Duodenal mucosa (tissue), 2 donors: ENCODE measurements at regions not wholly inside any gene's neighbourhood (a gene's known extent, or its start where the extent isn't known, plus 50 kb on each side); places are given as distances from the start of the nearest gene placed in this dataset.

Source experiments
- H3K27ac ChIP-seq: one replicate; pipeline ENCODE4 v1.7.0; 2013; ENCODE audit warnings: low read depth, low read length
- H3K27me3 ChIP-seq, 2 donors: one replicate each; pipeline ENCODE4 v1.7.0; 2013; ENCODE audit warnings: low read length in 2 of 2, control low read depth in 1 of 2; ENCODE audit not compliant: insufficient read depth in 2 of 2, control insufficient read depth in 1 of 2
- H3K36me3 ChIP-seq, 2 donors: one replicate each; pipeline ENCODE4 v1.7.0; 2013; ENCODE audit warnings: low read length in 2 of 2, control low read depth in 1 of 2; ENCODE audit not compliant: insufficient read depth in 2 of 2, control insufficient read depth in 1 of 2
- H3K4me1 ChIP-seq, 2 donors: one replicate each; pipeline ENCODE4 v1.7.0; 2013; ENCODE audit warnings: low read length in 2 of 2, control low read depth in 1 of 2; ENCODE audit not compliant: insufficient read depth in 2 of 2, control insufficient read depth in 1 of 2
- H3K4me3 ChIP-seq, 2 donors: one replicate each; pipeline ENCODE4 v1.7.0; 2013; ENCODE audit warnings: low read length in 2 of 2, low read depth in 1 of 2
- H3K9ac ChIP-seq, 2 donors: one replicate each; pipeline ENCODE4 v1.7.0; 2013; ENCODE audit warnings: low read length in 2 of 2, low read depth in 1 of 2
- H3K9me3 ChIP-seq, 2 donors: one replicate each; pipeline ENCODE4 v1.7.0; 2013; ENCODE audit warnings: low read length in 2 of 2, control low read depth in 1 of 2; ENCODE audit not compliant: control insufficient read depth in 1 of 2

DNA sequence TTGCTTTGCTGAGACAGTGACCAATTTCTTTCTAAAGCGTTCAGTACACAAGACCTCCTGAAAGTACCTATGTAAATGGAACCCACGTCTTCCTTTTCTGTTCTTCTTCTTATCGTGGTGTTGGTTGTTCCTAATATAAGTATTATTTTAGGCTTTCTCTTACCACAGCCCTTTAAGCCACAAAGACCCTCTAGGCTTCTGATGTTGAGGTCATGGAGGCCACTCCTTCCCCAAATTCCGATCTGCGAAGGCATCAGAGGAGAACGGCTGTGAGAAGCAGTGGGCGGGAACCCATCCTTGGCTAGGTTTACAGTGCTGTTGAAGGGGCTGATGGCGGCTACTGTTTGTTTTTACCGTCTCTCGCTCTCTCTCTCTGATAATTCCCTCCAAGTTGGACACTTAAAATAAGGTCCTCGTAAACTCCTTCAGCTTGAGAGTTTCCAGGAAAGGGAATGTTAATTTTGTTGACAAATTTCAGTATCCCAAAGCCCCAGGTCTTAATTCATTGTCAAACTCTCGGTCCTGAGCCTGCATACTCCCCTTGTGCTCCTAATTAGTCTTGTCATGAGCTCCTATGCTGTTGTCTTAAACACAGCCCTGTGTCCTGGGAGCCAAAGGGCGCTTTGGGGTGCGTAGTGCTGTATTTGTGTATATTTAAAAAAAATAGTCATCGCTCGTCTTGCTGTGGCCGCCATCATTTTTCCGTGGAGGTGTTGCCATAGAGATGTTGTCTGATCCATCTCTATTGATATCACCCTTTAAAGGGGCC is 178.8 kb downstream of the OPA1 start:
- no peaks in the 10 kb centered on the region for H3K36me3 ChIP-seq
- H3K9ac ChIP-seq: no peak overlapping the region
- H3K4me1 ChIP-seq: peaks cover 4 to 7% of the 10 kb centered on the region in 2 donors
- H3K27me3 ChIP-seq: no peaks in the 10 kb centered on the region
- no peak overlapping the region for H3K4me3 ChIP-seq
- H3K27ac ChIP-seq: no peak overlapping the region
- H3K9me3 ChIP-seq: no peaks in the 10 kb centered on the region

DNA sequence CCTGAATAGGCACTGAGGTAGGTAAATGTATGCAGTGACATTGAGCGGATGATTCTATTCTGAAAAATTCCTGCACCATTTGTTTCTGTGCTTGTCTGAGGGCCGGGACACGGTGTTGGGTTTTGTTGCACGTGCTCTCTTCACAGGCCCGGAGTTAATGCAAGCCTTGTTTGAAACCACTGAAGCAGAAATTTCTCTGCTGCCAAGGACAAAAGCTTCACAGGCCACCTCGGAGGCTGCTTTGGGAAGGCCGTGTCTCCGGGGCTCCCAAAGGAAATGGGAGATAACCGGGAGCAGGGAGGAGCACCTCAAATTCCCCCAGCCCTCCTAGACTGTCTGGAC is 179.4 kb downstream of the OPA1 start:
- Histone ChIP-seq H3K9me3 (no peaks in the 10 kb centered on the region), H3K9ac (no peak overlapping the region), H3K27ac (no peak overlapping the region), H3K4me3 (no peak overlapping the region), H3K36me3 (no peaks in the 10 kb centered on the region), H3K27me3 (no peaks in the 10 kb centered on the region), H3K4me1 (peaks cover 8 to 12% of the 10 kb centered on the region in 2 donors)

DNA sequence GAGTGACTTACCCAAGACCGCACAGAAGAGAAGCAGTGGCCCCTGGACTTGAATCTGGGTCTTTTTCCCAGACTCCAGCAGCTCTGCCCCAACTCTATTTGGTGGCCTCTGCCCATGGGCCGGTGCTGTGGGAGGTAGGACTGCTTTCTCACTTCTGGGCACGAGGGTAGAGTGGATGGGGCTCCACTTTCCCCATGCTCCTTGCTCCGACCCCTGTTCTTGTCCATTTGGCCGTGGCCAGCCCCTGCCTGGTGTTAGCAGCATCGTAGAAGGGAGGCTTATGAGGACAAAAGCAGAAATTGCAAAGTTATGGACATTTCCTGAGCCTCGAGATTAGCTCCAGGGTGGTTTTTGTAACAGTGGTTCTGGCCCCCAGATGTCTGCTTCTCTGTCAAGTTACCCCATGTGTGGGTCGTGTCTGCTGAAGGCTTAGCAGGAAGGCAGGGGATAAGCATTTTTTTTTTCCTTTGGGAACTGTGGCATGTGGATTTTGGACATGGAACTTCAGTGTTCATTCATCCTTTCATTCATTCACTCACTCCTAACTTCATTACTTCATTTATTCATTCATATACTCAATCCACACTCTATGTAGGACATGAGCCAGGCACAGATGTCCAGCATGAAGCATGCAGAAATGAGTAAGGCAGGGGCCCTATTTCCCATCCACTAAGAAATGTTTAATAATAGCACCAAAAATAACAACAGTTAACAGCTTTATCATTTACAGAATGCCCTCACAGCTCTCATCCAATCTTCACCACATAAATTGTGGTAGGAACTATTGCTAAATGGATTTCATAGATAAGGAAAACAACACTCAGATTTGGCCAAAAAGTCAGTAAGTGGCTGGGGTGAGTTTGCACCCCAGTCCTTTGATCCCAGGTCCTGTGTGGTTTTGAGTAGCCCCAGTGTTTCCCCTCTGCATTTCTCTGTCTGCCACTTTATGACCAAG is 180.5 kb downstream of the OPA1 start:
- H3K9me3 ChIP-seq: no peaks in the 10 kb centered on the region
- H3K27me3 ChIP-seq: no peaks in the 10 kb centered on the region

DNA sequence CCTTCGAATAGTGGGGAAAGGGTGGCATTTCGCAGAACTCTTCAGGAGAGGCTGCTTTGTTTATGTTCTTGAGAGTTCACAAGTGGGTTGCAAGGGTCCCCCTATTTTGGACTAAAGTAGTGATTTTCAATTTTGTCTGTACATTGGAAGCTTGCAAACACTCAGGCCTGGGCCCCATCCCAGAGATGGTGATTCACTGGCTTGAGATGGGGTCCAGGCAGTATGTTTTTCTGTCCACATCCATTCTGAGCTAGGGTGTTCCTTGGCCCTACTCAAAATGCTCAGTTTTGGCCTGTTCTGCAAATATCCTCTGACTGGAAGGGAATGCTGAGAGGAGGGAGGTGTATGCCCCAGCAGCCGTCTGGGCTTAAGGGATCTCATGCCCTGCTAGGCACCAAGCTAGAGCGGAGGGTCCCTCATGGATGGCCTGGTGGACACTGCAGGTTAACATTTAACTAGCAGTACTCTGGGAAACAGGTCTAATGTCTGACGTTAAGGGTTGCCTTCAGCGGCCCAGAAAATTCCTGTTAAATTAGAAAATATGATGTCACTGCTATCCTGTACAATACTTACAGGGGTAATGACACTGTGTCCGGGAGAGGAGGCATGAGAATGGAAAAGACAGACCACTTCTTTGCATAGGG is 181.4 kb downstream of the OPA1 start:
- no peaks in the 10 kb centered on the region for H3K27me3 ChIP-seq
- H3K4me1 ChIP-seq: peaks cover 11 to 15% of the 10 kb centered on the region in 2 donors
- no peak overlapping the region for H3K9ac ChIP-seq
- H3K36me3 ChIP-seq: no peaks in the 10 kb centered on the region
- H3K27ac ChIP-seq: no peak overlapping the region
- H3K4me3 ChIP-seq: no peak overlapping the region
- H3K9me3 ChIP-seq: no peaks in the 10 kb centered on the region

More for the DNA sequence above, 180.5 kb downstream of the OPA1 start:
- Histone ChIP-seq H3K4me1 (peaks cover 11 to 15% of the 10 kb centered on the region in 2 donors), H3K4me3 (no peak overlapping the region), H3K27ac (no peak overlapping the region), H3K36me3 (no peaks in the 10 kb centered on the region), H3K9ac (no peak overlapping the region)

DNA sequence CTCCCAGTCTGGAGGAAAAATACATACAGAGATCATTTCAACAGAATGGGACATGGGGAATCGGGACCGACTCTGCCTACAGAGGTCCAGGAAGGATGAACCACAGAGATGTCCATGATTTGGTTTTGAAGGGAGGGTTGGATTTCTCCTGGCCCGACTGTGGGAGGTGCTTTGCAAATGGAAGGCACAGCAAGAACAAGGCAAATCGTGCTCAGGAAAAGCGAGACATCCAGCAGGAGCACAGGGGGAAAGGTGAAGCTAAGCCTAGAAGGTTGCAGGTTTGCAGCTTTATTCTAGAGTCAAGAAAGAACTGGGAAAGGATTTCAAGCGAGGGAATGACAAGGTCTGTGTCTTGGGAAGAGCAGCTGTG is 181.9 kb downstream of the OPA1 start:
- no peak overlapping the region for H3K9ac ChIP-seq
- H3K27ac ChIP-seq: no peak overlapping the region
- H3K9me3 ChIP-seq: no peaks in the 10 kb centered on the region
- peaks cover 11 to 15% of the 10 kb centered on the region in 2 donors for H3K4me1 ChIP-seq
- H3K4me3 ChIP-seq: no peak overlapping the region
- H3K27me3 ChIP-seq: no peaks in the 10 kb centered on the region
- no peaks in the 10 kb centered on the region for H3K36me3 ChIP-seq

DNA sequence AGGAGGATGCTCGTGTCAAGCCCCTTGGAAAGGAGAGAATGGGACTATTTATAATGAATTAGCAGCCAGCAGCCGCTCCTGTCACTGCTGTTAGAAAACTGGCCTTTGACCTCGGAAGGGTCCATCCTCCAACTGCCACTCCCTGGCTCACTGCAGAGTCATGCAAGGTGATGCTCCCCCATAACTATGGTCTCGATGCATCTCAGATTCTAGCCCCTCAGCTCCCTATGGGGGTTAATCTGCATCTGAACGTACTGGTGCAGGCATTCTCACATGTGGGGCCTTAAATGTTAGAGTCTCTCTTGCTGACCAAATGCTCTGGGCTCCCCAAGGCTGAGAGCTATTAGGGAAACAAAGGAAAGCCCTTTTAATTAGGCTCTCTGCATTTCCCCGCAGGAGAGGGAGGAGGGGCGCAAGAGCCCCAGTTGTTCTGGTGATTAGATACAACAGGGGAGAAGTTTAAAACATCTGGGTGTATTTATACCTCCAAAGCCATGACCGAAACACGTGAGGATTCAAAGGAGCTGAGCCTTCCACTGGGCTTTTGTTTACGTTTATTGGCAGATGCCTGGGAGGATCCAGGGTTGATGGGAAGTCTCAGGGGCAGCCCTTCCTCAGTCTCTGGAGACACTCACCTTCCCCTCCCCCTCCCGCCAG is 182.5 kb downstream of the OPA1 start:
- H3K27ac ChIP-seq: no peak overlapping the region
- no peak overlapping the region for H3K4me3 ChIP-seq
- H3K9ac ChIP-seq: no peak overlapping the region
- peaks cover 13 to 15% of the 10 kb centered on the region in 2 donors for H3K4me1 ChIP-seq
- no peaks in the 10 kb centered on the region for H3K9me3 ChIP-seq
- H3K27me3 ChIP-seq: no peaks in the 10 kb centered on the region
- H3K36me3 ChIP-seq: no peaks in the 10 kb centered on the region

DNA sequence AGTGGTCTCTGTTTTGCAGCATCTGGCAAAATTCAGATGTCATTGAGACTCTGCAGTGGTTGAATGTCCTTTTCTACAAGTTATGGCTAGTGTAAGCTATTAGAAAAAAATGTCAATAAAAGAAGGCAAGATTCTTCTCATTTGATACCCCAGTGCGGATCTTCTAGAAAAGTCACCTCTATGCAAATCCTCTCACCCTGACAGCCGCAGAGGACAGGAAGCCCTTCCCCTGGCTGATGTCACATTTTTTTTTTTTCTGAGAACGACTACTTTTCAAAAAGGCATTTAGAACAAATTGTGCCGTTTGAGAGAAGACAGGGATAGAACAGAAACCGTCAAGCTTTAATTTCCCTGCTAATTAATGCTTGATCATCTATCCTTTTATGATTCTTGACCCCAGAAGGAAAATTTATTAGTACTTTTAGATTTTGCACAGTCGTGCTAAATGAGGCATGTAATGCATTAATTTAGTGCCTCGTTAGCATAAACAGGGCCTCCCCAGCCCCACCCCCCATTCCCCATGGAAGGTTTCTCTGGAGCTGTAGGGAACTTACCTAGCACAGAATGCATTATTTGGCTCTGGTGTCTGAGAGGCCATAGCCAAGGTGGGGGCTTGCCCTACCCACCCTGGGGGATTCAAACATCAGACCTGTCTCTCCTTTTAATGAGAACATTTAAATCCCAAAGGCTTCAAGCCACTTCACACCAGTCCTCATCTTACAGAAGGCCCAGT is 183.8 kb downstream of the OPA1 start:
- no peaks in the 10 kb centered on the region for H3K9me3 ChIP-seq
- no peak overlapping the region for H3K4me3 ChIP-seq

DNA sequence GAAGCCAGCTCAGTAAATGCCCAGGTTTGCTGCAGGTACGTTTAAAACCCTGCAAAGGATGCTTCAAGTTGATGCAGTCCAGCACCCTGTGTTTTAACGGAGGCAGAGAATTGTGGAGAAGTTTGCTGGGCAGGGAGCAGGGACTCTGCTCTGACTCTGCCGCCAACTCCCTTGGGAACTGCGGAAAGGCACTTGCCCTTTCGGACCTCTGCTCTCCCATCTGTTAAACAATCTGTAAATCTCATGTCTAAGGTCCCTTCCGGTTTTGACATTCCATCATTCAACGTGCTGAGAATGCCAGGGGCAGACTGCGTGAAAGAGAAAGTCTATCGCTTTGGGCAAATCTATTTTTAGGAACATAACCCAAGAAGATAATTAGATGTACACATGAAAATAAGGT is 184.5 kb downstream of the OPA1 start:
- H3K4me1 ChIP-seq: peaks cover 29 to 30% of the 10 kb centered on the region in 2 donors

More for the DNA sequence above, 183.8 kb downstream of the OPA1 start:
- Histone ChIP-seq H3K27me3 (no peaks in the 10 kb centered on the region), H3K4me1 (peaks cover 21 to 24% of the 10 kb centered on the region in 2 donors), H3K9ac (no peak overlapping the region), H3K27ac (no peak overlapping the region), H3K36me3 (no peaks in the 10 kb centered on the region)

DNA sequence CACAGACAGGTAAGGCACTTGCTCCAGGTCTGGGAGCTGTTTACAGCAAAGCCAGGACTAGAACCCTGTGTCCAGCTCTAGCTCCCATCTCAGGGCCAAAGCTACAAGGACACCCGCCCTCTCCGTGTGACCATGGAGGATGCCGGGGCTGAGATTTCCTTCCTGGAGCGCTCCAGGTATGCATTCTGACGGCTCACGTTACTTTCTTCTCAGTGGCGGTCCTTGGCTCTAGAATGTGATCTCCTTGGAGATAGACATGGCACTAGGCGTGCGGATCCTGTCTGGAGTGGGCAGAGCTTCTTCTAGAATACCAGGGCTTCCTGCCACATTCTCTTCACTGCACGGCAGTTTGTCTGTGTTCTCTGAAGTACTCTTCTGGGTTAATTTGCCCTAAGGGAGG is 185.7 kb downstream of the OPA1 start:
- Histone ChIP-seq H3K9ac (no peak overlapping the region), H3K4me3 (no peak overlapping the region), H3K4me1 (peaks cover 31 to 35% of the 10 kb centered on the region in 2 donors), H3K9me3 (no peaks in the 10 kb centered on the region), H3K36me3 (no peaks in the 10 kb centered on the region), H3K27me3 (no peaks in the 10 kb centered on the region), H3K27ac (no peak overlapping the region)

More for the DNA sequence above, 184.5 kb downstream of the OPA1 start:
- Histone ChIP-seq H3K27me3 (no peaks in the 10 kb centered on the region), H3K36me3 (no peaks in the 10 kb centered on the region), H3K4me3 (no peak overlapping the region), H3K9ac (no peak overlapping the region), H3K27ac (no peak overlapping the region), H3K9me3 (no peaks in the 10 kb centered on the region)
